B cell (primary cell): ENCODE measurements at regions not wholly inside any gene's neighbourhood (a gene's known extent, or its start where the extent isn't known, plus 50 kb on each side); places are given as distances from the start of the nearest gene placed in this dataset.

Experiments used
- ATAC-seq: fragments of 200-7000 bp; cut with Tn5 transposase; one replicate; pipeline ENCODE4 v1.10.0; 2021; ENCODE audit warnings: low read depth, mild to moderate bottlenecking, moderate number of reproducible peaks, moderate library complexity
- CTCF ChIA-PET: fragments of 350-600 bp; sonication (Branson Sonifier 250); formaldehyde crosslinking; loops from one replicate; lab custom pipeline; 2021; ENCODE audit warnings: antibody characterized with exemption, inconsistent platforms; lab: Charles Lee
- POLR2A ChIA-PET: fragments of 350-600 bp; sonication (Branson Sonifier 250); formaldehyde crosslinking; loops from one replicate; lab custom pipeline; 2021; ENCODE audit warnings: antibody characterized with exemption; lab: Charles Lee
- DNase-seq: peaks from one replicate; pipeline ENCODE4 v3.0.0; 2013
- H2AFZ ChIP-seq: 2 replicates; pipeline ENCODE4 v1.6.1; 2012; ENCODE audit warnings: mild to moderate bottlenecking, low read depth, low read length; ENCODE audit not compliant: insufficient read depth, poor library complexity, severe bottlenecking
- H3K27ac ChIP-seq, 2 donors: 1 replicate in 1 of 2; 2 replicates in 1 of 2; pipeline ENCODE4 v1.5.1; 2012 to 2013; ENCODE audit warnings: low read length in 2 of 2, mild to moderate bottlenecking in 2 of 2, moderate library complexity in 1 of 2
- H3K27me3 ChIP-seq, 4 experiments: fragments of 200-600 bp in 1 of 4; sonication (generic) in 1 of 4; replicated peaks in 1 of 4; 1 replicate in 2 of 4; 2 replicates in 2 of 4; pipeline versions ENCODE4 v1.6.1 to v1.7.0; 2013 to 2016; ENCODE audit warnings: low read length in 3 of 4, mild to moderate bottlenecking in 2 of 4, mixed read lengths in 1 of 4, moderate library complexity in 1 of 4; ENCODE audit not compliant: insufficient read depth in 4 of 4, control insufficient read depth in 3 of 4; ENCODE audit errors: control extremely low read depth in 1 of 4
- H3K36me3 ChIP-seq, 2 experiments: replicated peaks in 1 of 2; 1 replicate in 1 of 2; 2 replicates in 1 of 2; pipeline versions ENCODE4 v1.6.1 to v1.7.1; 2013; ENCODE audit warnings: low read length in 1 of 2; ENCODE audit not compliant: insufficient read depth in 2 of 2, control insufficient read depth in 1 of 2; ENCODE audit errors: control extremely low read depth in 1 of 2, extremely low read depth in 1 of 2
- H3K4me1 ChIP-seq, 2 donors: fragments of 200-600 bp in 1 of 2; sonication (generic) in 1 of 2; 1 replicate in 1 of 2; 2 replicates in 1 of 2; pipeline versions ENCODE4 v1.5.1 to v1.6.1; 2013 to 2017; ENCODE audit warnings: low read length in 2 of 2; ENCODE audit not compliant: control insufficient read depth in 2 of 2, insufficient read depth in 2 of 2
- H3K4me2 ChIP-seq: replicated peaks from 2 replicates; pipeline ENCODE3; 2012; ENCODE audit warnings: mild to moderate bottlenecking, low read depth, low read length; ENCODE audit not compliant: poor library complexity, severe bottlenecking
- H3K4me3 ChIP-seq, 5 experiments: fragments of 200-600 bp in 1 of 5; sonication (generic) in 1 of 5; 1 replicate in 3 of 5; 2 replicates in 2 of 5; pipeline versions ENCODE4 v1.5.1 to v1.7.0; 2011 to 2016; ENCODE audit warnings: low read length in 4 of 5, mild to moderate bottlenecking in 4 of 5, low read depth in 2 of 5, control low read depth in 1 of 5, moderate library complexity in 1 of 5; ENCODE audit not compliant: insufficient read depth in 1 of 5; ENCODE audit errors: control extremely low read depth in 1 of 5, extremely low read depth in 1 of 5
- H3K79me2 ChIP-seq: fragments of 200-600 bp; sonication (generic); one replicate; pipeline ENCODE4 v1.6.0; 2016; ENCODE audit warnings: low read length; ENCODE audit not compliant: control insufficient read depth, insufficient read depth
- H3K9ac ChIP-seq: fragments of 200-600 bp; sonication (generic); 2 replicates; pipeline ENCODE4 v1.6.1; 2017; ENCODE audit warnings: mild to moderate bottlenecking, low read length, moderate library complexity
- H3K9me3 ChIP-seq, 3 donors: one replicate each; pipeline versions ENCODE4 v1.6.1 to v1.7.1; 2013; ENCODE audit warnings: low read length in 2 of 3; ENCODE audit not compliant: control insufficient read depth in 2 of 3, insufficient read depth in 1 of 3; ENCODE audit errors: control extremely low read depth in 1 of 3
- H4K20me1 ChIP-seq: 2 replicates; pipeline ENCODE4 v1.6.0; 2012; ENCODE audit warnings: mild to moderate bottlenecking, low read length; ENCODE audit not compliant: insufficient read depth, control insufficient read depth, poor library complexity, severe bottlenecking
- H3K27ac Mint-ChIP-seq: one replicate; pipeline ENCODE4 v1.8.0; 2021; ENCODE audit warnings: mixed read lengths
- H3K27me3 Mint-ChIP-seq: one replicate; pipeline ENCODE4 v1.8.0; 2021; ENCODE audit warnings: mixed read lengths
- H3K4me1 Mint-ChIP-seq: one replicate; pipeline ENCODE4 v1.8.0; 2021; ENCODE audit warnings: mixed read lengths
- H3K4me3 Mint-ChIP-seq: one replicate; pipeline ENCODE4 v1.8.0; 2021; ENCODE audit warnings: mixed read lengths
- H3K9me3 Mint-ChIP-seq: one replicate; pipeline ENCODE4 v1.8.0; 2022; ENCODE audit warnings: mixed read lengths; ENCODE audit not compliant: insufficient read depth
- CTCF ChIP-seq: fragments of 200-600 bp; IDR thresholded peaks from one replicate; pipeline ENCODE4 v1.8.0; 2022; ENCODE audit warnings: antibody characterized with exemption, mild to moderate bottlenecking
- EZH2 ChIP-seq: IDR thresholded peaks from 2 replicates; pipeline ENCODE4 v1.6.1; 2012; ENCODE audit warnings: borderline replicate concordance, low read depth, mild to moderate bottlenecking, moderate library complexity, low read length; ENCODE audit not compliant: insufficient read depth, poor library complexity, severe bottlenecking
- WGBS: methylation state at CpG from one replicate; pipeline ENCODE4 v1.1.5; 2013; ENCODE audit warnings: missing lambda C conversion rate; ENCODE audit not compliant: insufficient coverage; 5-methylcytosine and 5-hydroxymethylcytosine counted together
- intact Hi-C: fragments of 100-400 bp; cut with micrococcal nuclease; formaldehyde crosslinking; loops from one replicate; pipeline ENCODE4 v1.10.0; 2022

DNA sequence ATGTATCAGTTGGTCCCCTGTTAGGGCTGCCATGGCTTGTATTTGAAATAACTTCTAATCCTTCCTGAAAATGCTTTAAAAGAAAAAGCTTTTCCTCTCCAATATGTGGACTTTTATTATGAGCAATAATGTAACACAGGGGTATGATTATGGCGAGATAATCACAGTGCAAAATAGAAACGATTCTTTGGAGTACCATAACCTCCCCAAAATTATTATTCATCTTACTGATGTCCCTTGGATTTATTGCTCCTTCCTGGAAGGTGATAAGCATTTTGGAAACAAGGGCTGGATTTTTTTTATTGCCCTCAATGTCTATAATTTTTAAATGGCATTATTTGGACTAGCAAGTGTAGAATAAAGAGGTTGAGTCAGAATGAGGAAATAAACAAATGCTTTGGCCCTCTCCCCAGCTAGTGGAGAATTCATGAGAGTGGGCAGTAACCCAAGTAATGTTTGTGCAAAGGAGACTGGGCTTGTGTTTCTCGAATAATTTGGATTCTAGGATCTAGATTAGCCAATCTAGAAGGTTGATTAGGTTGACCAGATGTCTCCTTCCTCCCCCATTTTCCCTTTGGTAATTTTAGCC is 403.9 kb upstream of the CELF2 start:
- Histone ChIP-seq H4K20me1 (no peaks in the 10 kb centered on the region), H3K4me1 (no peaks in the 10 kb centered on the region), H3K36me3 (no peaks in the 10 kb centered on the region), H3K9me3 (no peaks in the 10 kb centered on the region), H3K79me2 (no peaks in the 10 kb centered on the region), H3K9ac (no peak overlapping the region), H3K27ac (no peak overlapping the region), H2AFZ (no peak overlapping the region), H3K27me3 (no peaks in the 10 kb centered on the region), H3K4me3 (no peak overlapping the region), H3K4me2 (no peak overlapping the region)
- no peak overlapping the region for H3K27ac Mint-ChIP-seq
- CTCF ChIA-PET = no interaction called here
- POLR2A ChIA-PET = no interaction called here
- H3K27me3 Mint-ChIP-seq = peaks cover 3% of the 10 kb centered on the region
- TF ChIP-seq EZH2 (no peak), CTCF (no peak)
- no peak overlapping the region for H3K4me3 Mint-ChIP-seq
- H3K9me3 Mint-ChIP-seq = no peaks in the 10 kb centered on the region
- WGBS = no CpG with 5 or more reads among the region's 3 CpGs
- intact Hi-C loops = no loop called here
- DNase-seq = no peak
- no peak for ATAC-seq
- H3K4me1 Mint-ChIP-seq = no peaks in the 10 kb centered on the region

- 95% methylated on average over 2 of the region's 2 CpGs for WGBS
- H3K27me3 Mint-ChIP-seq = peaks cover 3% of the 10 kb centered on the region
- no peaks in the 10 kb centered on the region for H3K36me3 ChIP-seq
- H4K20me1 ChIP-seq = no peaks in the 10 kb centered on the region
- no peaks in the 10 kb centered on the region for H3K9me3 ChIP-seq
- H2AFZ ChIP-seq = no peak overlapping the region
- CTCF ChIA-PET = no interaction called here
- intact Hi-C loops = no loop called here
- no peak for ATAC-seq
- H3K27ac ChIP-seq = no peak overlapping the region
- TF ChIP-seq CTCF (no peak), EZH2 (no peak)
- no peak overlapping the region for H3K9ac ChIP-seq
- no peaks in the 10 kb centered on the region for H3K27me3 ChIP-seq
- H3K9me3 Mint-ChIP-seq = no peaks in the 10 kb centered on the region
- DNase-seq = no peak
- no peak overlapping the region for H3K27ac Mint-ChIP-seq
- H3K4me1 ChIP-seq = no peaks in the 10 kb centered on the region
- no peak overlapping the region for H3K4me3 ChIP-seq
- no peaks in the 10 kb centered on the region for H3K4me1 Mint-ChIP-seq
- H3K79me2 ChIP-seq = no peaks in the 10 kb centered on the region
- POLR2A ChIA-PET = no interaction called here
- no peak overlapping the region for H3K4me2 ChIP-seq
- no peak overlapping the region for H3K4me3 Mint-ChIP-seq
Observed at GRCh38 chr10:10617686-10618085, 400.0 kb upstream of the CELF2 start.
